OCI-LY7 (cell line): ENCODE measurements at regions not wholly inside any gene's neighbourhood (a gene's known extent, or its start where the extent isn't known, plus 50 kb on each side); places are given as distances from the start of the nearest gene placed in this dataset.

Experiments used
- EZH2phosphoT487 ChIP-seq: fragments of 200-600 bp; sonication (generic); IDR thresholded peaks from 2 replicates; pipeline ENCODE4 v1.6.1; 2018; ENCODE audit warnings: low read depth, borderline replicate concordance, mild to moderate bottlenecking, mixed run types, antibody characterized with exemption, low read length, moderate library complexity, mixed read lengths
- TF ChIP-seq, protein P1 (sequence below): fragments of 200-600 bp; sonication (generic); conservative IDR thresholded peaks from 2 replicates; pipeline ENCODE4 v1.5.1; 2014; ENCODE audit warnings: mild to moderate bottlenecking, antibody characterized with exemption, low read length, moderate library complexity, mixed read lengths

DNA sequence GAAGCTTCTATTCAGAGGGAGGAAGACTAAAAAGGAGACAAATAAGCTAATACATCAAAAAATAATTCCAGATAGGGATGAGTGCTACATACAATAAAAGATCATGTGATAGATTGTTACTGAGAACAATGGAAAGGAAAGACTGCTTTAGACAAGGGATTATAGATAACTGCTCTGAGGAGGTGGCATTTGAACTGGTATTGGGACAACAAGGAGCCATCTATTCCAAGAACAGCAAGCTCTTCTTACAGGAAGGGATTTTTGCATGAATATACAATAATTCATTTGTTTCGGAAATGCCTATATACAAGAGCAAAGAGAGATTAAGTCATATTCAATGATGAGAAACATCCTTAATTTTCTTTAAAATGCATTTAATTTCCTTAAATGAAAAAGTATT is 540.5 kb upstream of the KLF12 start:
- TF ChIP-seq, protein P1, sequence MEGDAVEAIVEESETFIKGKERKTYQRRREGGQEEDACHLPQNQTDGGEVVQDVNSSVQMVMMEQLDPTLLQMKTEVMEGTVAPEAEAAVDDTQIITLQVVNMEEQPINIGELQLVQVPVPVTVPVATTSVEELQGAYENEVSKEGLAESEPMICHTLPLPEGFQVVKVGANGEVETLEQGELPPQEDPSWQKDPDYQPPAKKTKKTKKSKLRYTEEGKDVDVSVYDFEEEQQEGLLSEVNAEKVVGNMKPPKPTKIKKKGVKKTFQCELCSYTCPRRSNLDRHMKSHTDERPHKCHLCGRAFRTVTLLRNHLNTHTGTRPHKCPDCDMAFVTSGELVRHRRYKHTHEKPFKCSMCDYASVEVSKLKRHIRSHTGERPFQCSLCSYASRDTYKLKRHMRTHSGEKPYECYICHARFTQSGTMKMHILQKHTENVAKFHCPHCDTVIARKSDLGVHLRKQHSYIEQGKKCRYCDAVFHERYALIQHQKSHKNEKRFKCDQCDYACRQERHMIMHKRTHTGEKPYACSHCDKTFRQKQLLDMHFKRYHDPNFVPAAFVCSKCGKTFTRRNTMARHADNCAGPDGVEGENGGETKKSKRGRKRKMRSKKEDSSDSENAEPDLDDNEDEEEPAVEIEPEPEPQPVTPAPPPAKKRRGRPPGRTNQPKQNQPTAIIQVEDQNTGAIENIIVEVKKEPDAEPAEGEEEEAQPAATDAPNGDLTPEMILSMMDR, result no peak
- no peak for TF ChIP-seq EZH2phosphoT487
